ENCODE measurements at regions not wholly inside any gene's neighbourhood (a gene's known extent, or its start where the extent isn't known, plus 50 kb on each side); places are given as distances from the start of the nearest gene placed in this dataset.

DNA sequence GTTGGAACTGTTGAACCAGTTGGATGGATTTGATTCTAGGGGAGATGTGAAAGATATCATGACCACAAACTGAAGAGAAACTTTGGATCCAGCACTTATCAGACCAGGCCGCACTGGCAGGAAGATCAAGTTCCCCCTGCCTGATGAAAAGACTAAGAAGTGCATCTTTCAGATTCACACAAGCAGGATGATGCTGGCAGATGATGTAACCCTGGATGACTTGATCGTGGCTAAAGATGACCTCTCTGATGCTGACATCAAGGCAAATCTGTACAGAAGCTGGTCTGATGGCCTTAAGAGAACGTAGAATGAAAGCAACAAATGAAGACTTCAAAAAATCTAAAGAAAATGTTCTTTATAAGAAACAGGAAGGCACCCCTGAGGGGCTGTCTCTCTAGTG, 72.8 kb upstream of the CDYL start:
- TF ChIP-seq POLR2A (IDR thresholded peaks at IDR 0.05; ENCODE audit: low read depth, low read length) (no peak), EZH2 (IDR thresholded peaks at IDR 0.05; ENCODE audit: borderline replicate concordance, low read depth, low read length, severe bottlenecking) (no peak), MYC (IDR thresholded peaks at IDR 0.05; ENCODE audit: low read depth, low read length) (no peak), POLR2AphosphoS5 (IDR thresholded peaks at IDR 0.05; ENCODE audit: insufficient read depth, low read depth, low read length) (no peak)
- TF ChIP-seq, protein P1, sequence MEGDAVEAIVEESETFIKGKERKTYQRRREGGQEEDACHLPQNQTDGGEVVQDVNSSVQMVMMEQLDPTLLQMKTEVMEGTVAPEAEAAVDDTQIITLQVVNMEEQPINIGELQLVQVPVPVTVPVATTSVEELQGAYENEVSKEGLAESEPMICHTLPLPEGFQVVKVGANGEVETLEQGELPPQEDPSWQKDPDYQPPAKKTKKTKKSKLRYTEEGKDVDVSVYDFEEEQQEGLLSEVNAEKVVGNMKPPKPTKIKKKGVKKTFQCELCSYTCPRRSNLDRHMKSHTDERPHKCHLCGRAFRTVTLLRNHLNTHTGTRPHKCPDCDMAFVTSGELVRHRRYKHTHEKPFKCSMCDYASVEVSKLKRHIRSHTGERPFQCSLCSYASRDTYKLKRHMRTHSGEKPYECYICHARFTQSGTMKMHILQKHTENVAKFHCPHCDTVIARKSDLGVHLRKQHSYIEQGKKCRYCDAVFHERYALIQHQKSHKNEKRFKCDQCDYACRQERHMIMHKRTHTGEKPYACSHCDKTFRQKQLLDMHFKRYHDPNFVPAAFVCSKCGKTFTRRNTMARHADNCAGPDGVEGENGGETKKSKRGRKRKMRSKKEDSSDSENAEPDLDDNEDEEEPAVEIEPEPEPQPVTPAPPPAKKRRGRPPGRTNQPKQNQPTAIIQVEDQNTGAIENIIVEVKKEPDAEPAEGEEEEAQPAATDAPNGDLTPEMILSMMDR (IDR thresholded peaks at IDR 0.05; ENCODE audit: extremely low read depth in 1 of 2, insufficient read depth in 1 of 2, low read depth in 1 of 2, low read length in 2 of 2), result no peak
